ENCODE measurements at regions not wholly inside any gene's neighbourhood (a gene's known extent, or its start where the extent isn't known, plus 50 kb on each side); places are given as distances from the start of the nearest gene placed in this dataset.
"Not testable (repeated sequence)": the region's sequence is repeated elsewhere in the genome, so short reads cannot be mapped to it uniquely, and the experiment has no call there.

DNA sequence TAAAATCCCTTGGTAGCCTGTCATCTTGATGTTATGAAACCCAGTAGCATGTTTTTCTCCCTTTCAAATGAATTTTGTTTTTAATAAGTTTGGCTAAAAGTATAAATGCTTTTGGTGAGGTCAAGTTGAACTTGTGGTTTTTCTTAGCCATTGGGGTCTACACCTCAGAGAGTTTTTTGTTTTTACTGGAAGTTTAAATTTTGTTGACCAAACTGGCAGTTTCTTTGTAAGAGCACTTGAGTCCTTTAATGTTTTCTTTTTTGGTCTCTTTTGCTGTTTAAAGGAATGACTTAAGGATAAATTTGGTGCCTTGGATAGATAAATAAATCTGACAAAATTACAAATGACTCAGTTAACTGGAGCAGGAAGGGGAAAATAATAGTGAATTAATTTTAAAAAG lies 577.3 kb downstream of the SATB2 start:
- Histone ChIP-seq H3K4me1 (ENCODE audit: control insufficient read depth, insufficient read depth, low read length) (no peaks in the 10 kb centered on the region), H3K4me3 (ENCODE audit: low read length) (no peak overlapping the region)

DNA sequence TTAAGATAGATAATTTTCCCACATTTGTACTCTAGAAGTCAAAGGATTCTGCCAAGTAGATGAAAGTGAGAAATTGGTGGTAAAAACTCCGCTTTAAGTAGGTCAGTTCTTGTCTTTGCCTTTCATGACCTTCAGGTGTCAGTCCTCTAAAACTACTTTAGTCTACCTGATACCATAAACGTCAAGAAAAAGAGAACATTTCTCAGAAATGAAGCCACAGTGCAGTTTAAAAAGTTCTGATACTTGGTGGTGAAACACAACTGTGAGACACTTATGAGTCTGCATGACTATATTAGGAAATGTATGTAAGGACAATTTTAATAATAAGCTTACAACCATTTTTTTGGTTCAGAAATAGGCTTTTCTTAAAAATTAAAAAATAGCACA lies 583.3 kb downstream of the SATB2 start:
- Histone ChIP-seq H3K36me3 (ENCODE audit: control insufficient read depth, insufficient read depth, low read length) (no peaks in the 10 kb centered on the region), H3K27me3 (ENCODE audit: control insufficient read depth, insufficient read depth, low read length) (no peaks in the 10 kb centered on the region), H3K4me1 (ENCODE audit: control insufficient read depth, insufficient read depth, low read length) (no peaks in the 10 kb centered on the region), H3K27ac (ENCODE audit: low read depth, low read length) (no peak overlapping the region), H3K4me3 (ENCODE audit: low read length) (no peak overlapping the region), H3K9ac (ENCODE audit: low read length) (no peak overlapping the region)

More for the DNA sequence above, 577.3 kb downstream of the SATB2 start:
- no peaks in the 10 kb centered on the region for H3K36me3 ChIP-seq (ENCODE audit: control insufficient read depth, insufficient read depth, low read length)
- H3K27me3 ChIP-seq (ENCODE audit: control insufficient read depth, insufficient read depth, low read length) = no peaks in the 10 kb centered on the region
- no peak overlapping the region for H3K9ac ChIP-seq (ENCODE audit: low read length)
- H3K27ac ChIP-seq (ENCODE audit: low read depth, low read length) = no peak overlapping the region

DNA sequence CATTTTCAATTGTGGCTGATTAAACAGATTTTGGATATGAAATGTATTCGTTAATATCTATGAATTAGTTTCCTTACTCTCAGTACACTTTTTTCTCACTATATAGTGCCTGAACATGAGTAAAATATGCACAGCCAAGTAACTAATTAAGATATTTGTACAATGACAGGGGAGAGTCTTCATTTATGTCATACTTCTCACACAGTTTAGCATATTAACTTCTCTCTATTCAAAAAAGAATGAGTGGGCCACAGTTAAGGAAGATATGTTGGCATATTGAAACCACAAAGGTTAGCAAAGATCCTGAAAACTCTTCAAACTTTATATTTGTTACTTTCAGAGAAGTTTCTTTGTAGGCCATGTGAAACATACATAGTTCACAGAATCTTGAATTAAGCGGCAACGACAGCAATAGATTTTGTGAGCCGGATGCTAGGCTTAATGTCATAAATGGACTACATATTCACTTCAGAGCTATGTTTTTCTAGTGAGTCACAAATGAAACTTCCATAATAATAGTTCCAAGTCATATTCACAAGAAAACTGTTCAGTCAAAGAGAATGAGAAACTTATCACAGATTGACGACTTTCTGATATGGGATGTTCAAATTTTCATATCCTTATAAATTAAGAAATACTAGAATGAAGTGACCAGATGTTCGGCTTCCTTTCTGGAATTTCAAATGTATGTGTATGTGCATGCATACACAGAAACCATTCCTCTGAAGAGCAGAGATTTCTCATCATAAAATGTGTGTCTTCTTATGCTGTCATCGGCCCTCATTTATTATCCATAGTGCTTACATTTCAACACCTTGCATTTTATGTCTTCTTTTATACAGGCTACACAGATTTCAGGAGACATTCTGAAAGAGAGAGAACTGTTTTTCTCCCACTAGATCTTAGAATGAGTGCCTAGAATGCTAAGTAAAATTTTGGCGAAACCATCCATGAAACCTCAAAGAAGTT lies 584.0 kb downstream of the SATB2 start:
- Histone ChIP-seq H3K4me3 (ENCODE audit: low read length) (no peak overlapping the region), H3K27me3 (ENCODE audit: control insufficient read depth, insufficient read depth, low read length) (no peaks in the 10 kb centered on the region), H3K36me3 (ENCODE audit: control insufficient read depth, insufficient read depth, low read length) (no peaks in the 10 kb centered on the region), H3K9ac (ENCODE audit: low read length) (no peak overlapping the region), H3K4me1 (ENCODE audit: control insufficient read depth, insufficient read depth, low read length) (no peaks in the 10 kb centered on the region), H3K27ac (ENCODE audit: low read depth, low read length) (no peak overlapping the region)

DNA sequence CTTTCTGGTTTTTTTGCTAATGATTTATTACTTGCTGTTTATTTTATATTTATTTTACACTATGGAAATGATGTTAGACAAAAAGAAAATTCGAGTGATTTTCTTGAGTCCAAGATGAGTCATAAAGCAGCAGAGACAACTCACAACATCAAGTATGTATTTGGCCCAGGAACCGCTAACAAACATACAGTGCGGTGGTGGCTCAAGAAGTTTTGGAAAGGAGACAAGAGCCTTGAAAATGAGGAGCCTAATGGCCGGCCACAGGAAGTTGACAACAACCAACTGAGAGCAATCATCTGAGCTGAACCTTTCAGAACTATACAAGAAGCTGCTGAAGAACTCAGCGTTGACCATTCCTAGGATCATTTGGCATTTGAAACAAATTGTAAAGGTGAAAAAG lies 594.1 kb downstream of the SATB2 start:
- H3K27me3 ChIP-seq (ENCODE audit: control insufficient read depth, insufficient read depth, low read length) = no peaks in the 10 kb centered on the region
- no peaks in the 10 kb centered on the region for H3K36me3 ChIP-seq (ENCODE audit: control insufficient read depth, insufficient read depth, low read length)
- H3K27ac ChIP-seq (ENCODE audit: low read depth, low read length) = no peak overlapping the region
- H3K4me1 ChIP-seq (ENCODE audit: control insufficient read depth, insufficient read depth, low read length) = no peaks in the 10 kb centered on the region
- no peak overlapping the region for H3K9ac ChIP-seq (ENCODE audit: low read length)
- no peak overlapping the region for H3K4me3 ChIP-seq (ENCODE audit: low read length)

DNA sequence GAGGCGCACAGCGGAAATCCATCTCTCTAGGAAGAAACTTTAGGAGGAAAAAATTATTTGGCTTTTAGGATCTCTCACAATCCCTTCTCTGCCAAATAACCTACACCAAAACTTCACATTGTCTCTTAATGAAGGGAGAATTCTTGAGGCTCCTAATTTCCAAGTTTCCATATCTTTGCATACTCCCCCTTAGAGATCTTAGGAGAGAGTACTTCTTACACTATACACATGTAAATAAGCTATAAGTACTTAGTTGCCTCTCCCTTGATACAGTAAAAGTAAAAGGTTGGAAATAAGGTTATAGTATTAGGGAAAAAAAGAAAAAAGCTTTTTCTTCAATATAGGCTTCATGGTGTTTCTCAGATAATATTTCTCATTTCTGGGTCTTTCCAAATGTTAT lies 596.7 kb downstream of the SATB2 start:
- no peak overlapping the region for H3K4me3 ChIP-seq (ENCODE audit: low read length)
- H3K27me3 ChIP-seq (ENCODE audit: control insufficient read depth, insufficient read depth, low read length) = no peaks in the 10 kb centered on the region
- H3K27ac ChIP-seq (ENCODE audit: low read depth, low read length) = no peak overlapping the region
- H3K9ac ChIP-seq (ENCODE audit: low read length) = no peak overlapping the region
- no peaks in the 10 kb centered on the region for H3K36me3 ChIP-seq (ENCODE audit: control insufficient read depth, insufficient read depth, low read length)
- no peaks in the 10 kb centered on the region for H3K4me1 ChIP-seq (ENCODE audit: control insufficient read depth, insufficient read depth, low read length)

DNA sequence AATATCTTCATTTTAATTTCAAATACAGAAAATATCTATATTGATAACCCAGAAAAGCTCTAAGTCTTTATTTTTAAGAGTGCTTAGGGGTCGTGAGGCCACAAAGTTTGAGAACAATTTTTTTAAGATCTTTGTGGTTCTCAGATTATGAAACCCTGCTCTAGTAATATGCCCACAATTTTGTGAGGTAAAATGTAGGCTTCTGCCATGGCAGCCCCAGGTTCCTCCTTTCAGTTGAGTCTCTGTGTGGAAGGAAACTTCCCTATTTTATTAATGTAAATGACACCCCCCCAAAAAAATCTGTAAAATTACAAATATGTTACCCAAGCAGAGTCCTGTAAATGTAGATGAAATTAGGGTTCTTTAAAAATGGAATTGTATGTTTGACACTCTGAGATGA lies 600.5 kb downstream of the SATB2 start:
- Histone ChIP-seq H3K36me3 (ENCODE audit: control insufficient read depth, insufficient read depth, low read length) (no peaks in the 10 kb centered on the region), H3K27me3 (ENCODE audit: control insufficient read depth, insufficient read depth, low read length) (no peaks in the 10 kb centered on the region), H3K27ac (ENCODE audit: low read depth, low read length) (no peak overlapping the region), H3K4me3 (ENCODE audit: low read length) (no peak overlapping the region), H3K9ac (ENCODE audit: low read length) (no peak overlapping the region), H3K4me1 (ENCODE audit: control insufficient read depth, insufficient read depth, low read length) (no peaks in the 10 kb centered on the region)

DNA sequence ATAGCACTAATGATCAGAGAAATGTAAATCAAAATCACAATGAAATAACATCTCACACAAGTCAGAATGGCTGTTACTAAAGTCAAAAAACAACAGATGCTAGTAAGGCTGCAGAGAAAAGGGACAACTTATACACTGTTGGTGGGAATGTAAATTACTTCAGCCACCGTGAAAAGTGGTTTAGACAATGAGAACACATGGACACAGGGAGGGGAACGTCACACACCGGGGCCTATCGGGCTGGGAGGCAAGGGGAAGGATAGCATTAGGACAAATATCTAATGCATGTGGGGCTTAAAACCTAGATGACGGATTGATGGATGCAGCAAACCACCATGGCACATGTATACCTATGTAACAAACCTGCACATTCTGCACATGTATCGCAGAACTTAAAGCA lies 602.0 kb downstream of the SATB2 start:
- not testable (repeated sequence) for H3K27ac ChIP-seq (ENCODE audit: low read depth, low read length); H3K27me3 ChIP-seq (ENCODE audit: control insufficient read depth, insufficient read depth, low read length); H3K4me3 ChIP-seq (ENCODE audit: low read length); H3K4me1 ChIP-seq (ENCODE audit: control insufficient read depth, insufficient read depth, low read length); H3K36me3 ChIP-seq (ENCODE audit: control insufficient read depth, insufficient read depth, low read length); H3K9ac ChIP-seq (ENCODE audit: low read length)

DNA sequence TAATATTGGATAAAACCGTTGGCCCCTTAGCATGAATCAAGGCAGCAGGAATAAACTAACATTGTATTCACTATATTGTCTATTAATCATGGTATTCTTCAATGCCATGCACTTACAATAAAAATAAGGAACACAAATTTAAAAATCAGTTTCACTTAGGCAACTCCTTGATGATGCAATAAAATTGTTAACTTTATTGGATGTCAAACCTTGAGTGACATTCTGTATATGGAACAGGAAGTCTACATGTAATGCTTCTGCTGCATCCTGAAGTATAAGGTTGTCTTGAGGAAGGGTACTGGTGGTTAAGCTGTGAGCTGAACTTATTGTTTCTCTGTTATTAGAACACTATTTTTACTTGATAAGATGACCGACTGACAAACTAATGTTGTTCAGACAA lies 605.5 kb downstream of the SATB2 start:
- Histone ChIP-seq H3K9ac (ENCODE audit: low read length) (no peak overlapping the region), H3K36me3 (ENCODE audit: control insufficient read depth, insufficient read depth, low read length) (no peaks in the 10 kb centered on the region), H3K27me3 (ENCODE audit: control insufficient read depth, insufficient read depth, low read length) (no peaks in the 10 kb centered on the region), H3K27ac (ENCODE audit: low read depth, low read length) (no peak overlapping the region), H3K4me1 (ENCODE audit: control insufficient read depth, insufficient read depth, low read length) (no peaks in the 10 kb centered on the region), H3K4me3 (ENCODE audit: low read length) (no peak overlapping the region)

DNA sequence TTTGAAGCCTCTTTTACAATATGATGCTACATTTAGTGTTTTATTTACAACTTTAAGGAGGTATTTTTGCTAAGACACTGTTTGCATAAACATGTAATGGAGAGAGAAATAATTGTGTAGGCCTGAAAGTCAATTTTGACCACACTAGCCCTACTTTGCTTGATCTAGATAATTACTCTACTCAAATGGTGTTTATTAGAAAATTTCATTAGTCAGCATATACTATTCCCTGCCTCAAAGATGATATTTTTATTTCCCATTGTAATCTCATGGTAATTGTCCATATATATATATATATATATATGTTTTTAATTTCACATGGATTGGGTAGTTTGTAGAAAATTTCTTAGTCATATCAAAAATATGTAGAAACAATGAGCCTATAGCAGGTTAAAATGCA lies 632.2 kb downstream of the SATB2 start:
- no peak overlapping the region for H3K4me3 ChIP-seq (ENCODE audit: low read length)
- no peak overlapping the region for H3K9ac ChIP-seq (ENCODE audit: low read length)
- H3K27ac ChIP-seq (ENCODE audit: low read depth, low read length) = no peak overlapping the region
- H3K4me1 ChIP-seq (ENCODE audit: control insufficient read depth, insufficient read depth, low read length) = no peaks in the 10 kb centered on the region
- no peaks in the 10 kb centered on the region for H3K36me3 ChIP-seq (ENCODE audit: control insufficient read depth, insufficient read depth, low read length)
- no peaks in the 10 kb centered on the region for H3K27me3 ChIP-seq (ENCODE audit: control insufficient read depth, insufficient read depth, low read length)

DNA sequence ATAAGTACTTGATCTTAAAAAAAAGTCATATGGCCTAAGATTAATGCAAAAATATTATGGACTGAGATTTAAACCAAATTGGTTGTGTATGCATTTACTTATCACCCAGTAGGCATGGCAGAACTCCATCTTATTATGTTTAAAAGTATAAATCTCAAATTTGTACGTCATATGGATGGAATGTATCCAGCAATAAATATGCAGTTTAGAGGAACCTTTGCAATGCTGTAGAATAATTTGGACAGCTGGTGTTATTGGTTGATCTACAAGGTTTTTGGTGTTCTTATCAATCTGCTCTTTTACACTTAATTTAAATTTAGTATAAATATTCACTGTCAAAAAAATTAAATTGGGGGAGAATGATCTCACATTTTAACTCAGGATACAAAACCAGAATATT lies 640.2 kb downstream of the SATB2 start:
- no peak overlapping the region for H3K4me3 ChIP-seq (ENCODE audit: low read length)
- H3K36me3 ChIP-seq (ENCODE audit: control insufficient read depth, insufficient read depth, low read length) = no peaks in the 10 kb centered on the region
- H3K9ac ChIP-seq (ENCODE audit: low read length) = no peak overlapping the region
- no peaks in the 10 kb centered on the region for H3K27me3 ChIP-seq (ENCODE audit: control insufficient read depth, insufficient read depth, low read length)
- H3K27ac ChIP-seq (ENCODE audit: low read depth, low read length) = no peak overlapping the region
- H3K4me1 ChIP-seq (ENCODE audit: control insufficient read depth, insufficient read depth, low read length) = no peaks in the 10 kb centered on the region

DNA sequence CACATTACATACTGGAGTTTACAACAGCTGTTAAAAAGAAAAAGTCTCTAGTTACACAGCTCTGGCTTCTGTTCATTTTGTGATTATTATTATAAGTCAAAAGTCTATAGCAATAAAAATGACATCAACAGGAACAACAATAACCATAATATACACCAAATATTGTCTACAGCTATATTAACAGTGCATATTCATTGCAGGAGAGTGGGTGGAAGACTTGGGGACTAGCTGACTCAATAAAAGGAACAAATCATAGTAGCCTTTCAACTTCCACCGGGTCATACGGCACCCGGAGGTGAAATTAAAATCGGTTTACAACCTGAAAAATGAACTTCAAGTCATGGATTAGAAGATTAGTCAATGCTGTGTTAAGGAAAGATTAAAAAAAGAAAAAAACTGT lies 642.1 kb downstream of the SATB2 start:
- Histone ChIP-seq H3K9ac (ENCODE audit: low read length) (no peak overlapping the region), H3K4me3 (ENCODE audit: low read length) (no peak overlapping the region), H3K36me3 (ENCODE audit: control insufficient read depth, insufficient read depth, low read length) (no peaks in the 10 kb centered on the region), H3K27ac (ENCODE audit: low read depth, low read length) (no peak overlapping the region), H3K27me3 (ENCODE audit: control insufficient read depth, insufficient read depth, low read length) (no peaks in the 10 kb centered on the region), H3K4me1 (ENCODE audit: control insufficient read depth, insufficient read depth, low read length) (no peaks in the 10 kb centered on the region)

DNA sequence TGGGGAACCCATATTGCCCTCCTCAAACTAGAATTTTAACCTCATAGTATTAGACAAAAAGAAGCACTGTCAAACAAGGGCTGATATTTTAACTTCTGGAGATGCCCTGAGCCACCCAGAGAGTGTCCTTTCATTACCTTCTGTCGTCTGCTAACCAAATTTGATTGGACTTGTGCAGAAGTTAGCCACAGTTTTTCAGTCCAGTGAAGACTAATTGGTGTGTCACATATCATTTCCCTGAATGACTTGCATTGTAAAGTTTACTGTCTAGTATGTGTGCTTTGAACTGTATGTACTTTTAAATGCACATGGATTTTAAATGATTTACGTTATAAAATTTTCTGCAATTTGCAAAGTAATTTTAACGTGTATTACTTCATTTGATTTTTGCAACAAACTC lies 646.5 kb downstream of the SATB2 start:
- no peaks in the 10 kb centered on the region for H3K4me1 ChIP-seq (ENCODE audit: control insufficient read depth, insufficient read depth, low read length)
- H3K36me3 ChIP-seq (ENCODE audit: control insufficient read depth, insufficient read depth, low read length) = no peaks in the 10 kb centered on the region
- H3K27ac ChIP-seq (ENCODE audit: low read depth, low read length) = no peak overlapping the region
- H3K9ac ChIP-seq (ENCODE audit: low read length) = no peak overlapping the region
- no peaks in the 10 kb centered on the region for H3K27me3 ChIP-seq (ENCODE audit: control insufficient read depth, insufficient read depth, low read length)
- no peak overlapping the region for H3K4me3 ChIP-seq (ENCODE audit: low read length)

DNA sequence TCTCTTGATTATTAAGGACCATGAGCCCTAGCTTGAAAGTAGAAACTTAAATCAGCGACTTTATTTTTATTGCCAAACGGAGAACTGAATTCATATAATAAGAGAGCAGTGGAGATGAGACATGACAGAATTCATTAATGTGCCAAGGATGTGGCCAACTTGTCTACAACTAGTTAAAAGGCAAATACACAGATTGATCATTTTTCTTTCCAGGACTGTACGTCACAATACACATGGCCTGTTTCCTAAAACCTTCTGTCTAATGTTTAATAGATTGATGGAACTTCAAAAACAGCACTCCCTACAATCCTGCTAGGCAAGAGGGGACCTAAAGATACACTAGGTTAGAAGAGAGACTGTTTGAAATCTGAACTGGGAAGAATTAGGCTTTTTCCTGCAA lies 647.8 kb downstream of the SATB2 start:
- H3K27me3 ChIP-seq (ENCODE audit: control insufficient read depth, insufficient read depth, low read length) = no peaks in the 10 kb centered on the region
- no peak overlapping the region for H3K9ac ChIP-seq (ENCODE audit: low read length)
- H3K27ac ChIP-seq (ENCODE audit: low read depth, low read length) = no peak overlapping the region
- H3K4me3 ChIP-seq (ENCODE audit: low read length) = no peak overlapping the region
- H3K36me3 ChIP-seq (ENCODE audit: control insufficient read depth, insufficient read depth, low read length) = no peaks in the 10 kb centered on the region
- no peaks in the 10 kb centered on the region for H3K4me1 ChIP-seq (ENCODE audit: control insufficient read depth, insufficient read depth, low read length)

Data from rectal smooth muscle tissue (tissue), 1 donor.